SK-N-SH treated with all-trans-retinoic acid at 6 μM for 48 hours (cell line): ENCODE measurements at regions not wholly inside any gene's neighbourhood (a gene's known extent, or its start where the extent isn't known, plus 50 kb on each side); places are given as distances from the start of the nearest gene placed in this dataset.

Experiments
- ARNTL ChIP-seq: fragments of 450-650 bp; formaldehyde crosslinking; IDR thresholded peaks from 2 replicates; pipeline ENCODE4 v1.5.0; 2020; ENCODE audit warnings: low read depth, mild to moderate bottlenecking, moderate library complexity, borderline replicate concordance
- PATZ1 ChIP-seq: fragments of 250-450 bp; sonication (Bioruptor Pico); IDR thresholded peaks from 2 replicates; pipeline ENCODE4 v1.8.0; 2020; ENCODE audit warnings: mild to moderate bottlenecking, moderate library complexity, borderline replicate concordance
- RARB ChIP-seq: fragments of 250-450 bp; sonication (Bioruptor Pico); IDR thresholded peaks from 2 replicates; pipeline ENCODE4 v1.8.0; 2021; ENCODE audit warnings: mild to moderate bottlenecking, moderate library complexity
- TSHZ2 ChIP-seq: fragments of 250-450 bp; sonication (Bioruptor Pico); IDR thresholded peaks from 2 replicates; pipeline ENCODE4 v1.5.0; 2020; ENCODE audit warnings: mild to moderate bottlenecking, moderate library complexity

GRCh38 chr4:27717431-27717755 is 856.8 kb downstream of the STIM2 start:
- no peak for TF ChIP-seq RARB (CRISPR knock-in tag)
- no peak for TF ChIP-seq TSHZ2 (CRISPR knock-in tag)
- TF ChIP-seq ARNTL (CRISPR knock-in tag), result no peak
- TF ChIP-seq PATZ1 (CRISPR knock-in tag), result no peak
